Hematopoietic multipotent progenitor cell treated with erythropoietin and hydrocortisone succinate and interleukin-3 and kit ligand, for 17 days (in vitro differentiated cells): ENCODE measurements at regions not wholly inside any gene's neighbourhood (a gene's known extent, or its start where the extent isn't known, plus 50 kb on each side); places are given as distances from the start of the nearest gene placed in this dataset.
A peak's percentile ranks its signal among the peaks of the same experiment; 100 is the strongest.

Experiments
- DNase-seq: peaks from one replicate; pipeline ENCODE4 v3.0.0-alpha.2; 2015; ENCODE audit warnings: low spot score

DNA sequence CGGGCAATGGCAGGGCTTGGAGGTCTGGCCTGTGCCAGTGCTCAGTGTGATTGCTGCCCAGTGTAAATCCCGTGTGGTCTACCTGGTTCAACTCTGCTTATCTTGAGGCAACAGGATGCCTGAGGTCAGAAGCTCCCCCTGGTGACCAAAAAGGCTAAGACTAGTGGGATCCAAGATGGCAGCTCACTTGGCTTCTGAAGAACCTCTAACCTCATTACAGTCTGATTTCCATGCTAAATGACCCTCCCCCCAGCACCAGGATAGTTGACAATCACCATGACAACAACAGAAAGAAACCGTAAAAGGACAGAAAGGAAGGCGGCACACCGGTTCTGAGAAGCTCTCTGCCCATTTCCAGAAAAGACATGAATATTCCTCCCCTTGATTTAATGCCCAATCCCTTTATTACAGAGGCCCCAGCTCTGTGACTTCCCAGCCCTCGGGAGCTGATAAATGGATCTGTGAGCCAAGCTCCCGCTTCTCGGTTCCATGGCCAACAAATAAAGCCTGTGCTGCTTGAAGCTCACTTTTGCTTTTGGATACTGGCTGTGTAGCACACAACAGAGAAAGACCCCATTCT is 398.4 kb downstream of the CTTN start:
- DNase-seq = peak; percentile 5

GRCh38 chr11:70798296-70798695 is 400.0 kb downstream of the CTTN start:
- DNase-seq = no peak

- no peak for DNase-seq
These were observed 401.1 kb downstream of the CTTN start for GRCh38 chr11:70799386-70799785.

- DNase-seq = no peak
These were observed 403.9 kb downstream of the CTTN start for GRCh38 chr11:70802185-70802584.

DNA sequence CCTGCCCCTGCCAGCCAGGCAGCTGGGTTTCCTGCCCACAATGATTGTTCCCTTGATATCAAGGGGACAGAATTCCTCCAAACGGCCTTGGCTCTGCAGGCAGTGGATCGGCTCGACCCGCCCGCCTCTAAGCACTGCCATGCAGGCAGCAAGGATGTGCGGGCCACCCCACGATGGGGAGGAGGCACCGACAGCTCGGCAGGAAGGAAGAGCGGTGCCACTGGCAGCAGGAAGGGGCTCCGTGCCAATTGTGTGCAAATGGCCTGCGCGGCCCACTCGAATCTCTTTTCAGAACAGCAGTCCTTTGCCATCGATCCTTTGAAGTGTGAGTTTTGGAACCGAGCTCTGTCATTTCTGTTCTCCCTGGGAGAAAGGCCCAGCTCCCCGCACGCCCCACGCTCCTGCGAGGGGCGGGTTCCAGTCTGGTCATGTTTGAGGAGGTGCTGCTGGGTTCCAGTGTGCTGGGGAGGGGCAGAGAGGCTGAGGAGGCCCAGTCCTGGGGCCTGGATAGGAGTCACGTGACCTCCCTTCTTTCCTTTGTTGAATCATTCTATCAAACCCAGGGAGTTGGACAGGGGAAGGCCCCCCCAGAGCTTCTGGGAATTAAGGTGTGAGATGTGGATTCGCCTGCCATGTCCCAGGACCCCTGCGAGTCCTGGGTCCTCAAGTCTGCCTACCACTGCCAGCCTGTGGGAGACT is 406.0 kb downstream of the CTTN start:
- DNase-seq = no peak

DNA sequence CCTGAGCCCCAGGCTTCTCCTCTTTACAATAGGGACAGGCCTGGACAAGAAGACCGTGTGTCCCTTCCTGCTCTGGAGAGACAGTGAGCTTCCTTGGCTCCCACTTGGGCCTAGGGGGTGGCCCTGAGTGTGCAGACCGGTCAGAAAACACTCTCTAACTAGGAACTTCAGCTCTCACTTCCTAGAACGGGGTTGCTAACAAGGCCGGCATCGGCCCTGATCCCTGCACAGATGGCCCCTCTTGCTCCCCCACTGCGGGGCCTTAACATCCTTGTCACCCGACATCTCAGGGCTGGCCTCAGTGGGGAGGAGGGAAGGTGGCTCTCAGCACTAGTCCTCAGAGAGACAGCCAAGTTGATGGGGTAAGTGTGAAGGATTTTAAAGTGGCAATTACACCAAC is 406.9 kb downstream of the CTTN start:
- no peak for DNase-seq

DNA sequence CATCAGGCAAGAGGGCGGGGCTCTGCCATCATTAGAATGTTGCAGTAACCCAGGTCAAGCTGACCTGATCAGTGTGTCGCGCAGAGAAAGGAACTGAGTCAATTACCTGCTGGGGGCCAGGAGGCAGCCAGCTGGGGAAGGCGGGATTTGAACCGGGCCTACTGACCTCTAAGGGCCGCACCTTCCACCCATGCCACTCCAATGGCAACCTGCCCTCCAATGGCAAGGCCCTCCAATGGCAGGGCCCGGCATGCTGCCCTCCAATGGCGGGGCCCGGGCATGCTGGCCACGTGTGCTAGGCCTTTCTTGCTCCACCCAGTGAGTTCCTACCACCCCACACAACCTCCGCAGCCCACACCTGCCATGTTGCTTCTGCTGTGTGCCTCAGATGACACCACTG is 407.6 kb downstream of the CTTN start:
- no peak for DNase-seq

DNA sequence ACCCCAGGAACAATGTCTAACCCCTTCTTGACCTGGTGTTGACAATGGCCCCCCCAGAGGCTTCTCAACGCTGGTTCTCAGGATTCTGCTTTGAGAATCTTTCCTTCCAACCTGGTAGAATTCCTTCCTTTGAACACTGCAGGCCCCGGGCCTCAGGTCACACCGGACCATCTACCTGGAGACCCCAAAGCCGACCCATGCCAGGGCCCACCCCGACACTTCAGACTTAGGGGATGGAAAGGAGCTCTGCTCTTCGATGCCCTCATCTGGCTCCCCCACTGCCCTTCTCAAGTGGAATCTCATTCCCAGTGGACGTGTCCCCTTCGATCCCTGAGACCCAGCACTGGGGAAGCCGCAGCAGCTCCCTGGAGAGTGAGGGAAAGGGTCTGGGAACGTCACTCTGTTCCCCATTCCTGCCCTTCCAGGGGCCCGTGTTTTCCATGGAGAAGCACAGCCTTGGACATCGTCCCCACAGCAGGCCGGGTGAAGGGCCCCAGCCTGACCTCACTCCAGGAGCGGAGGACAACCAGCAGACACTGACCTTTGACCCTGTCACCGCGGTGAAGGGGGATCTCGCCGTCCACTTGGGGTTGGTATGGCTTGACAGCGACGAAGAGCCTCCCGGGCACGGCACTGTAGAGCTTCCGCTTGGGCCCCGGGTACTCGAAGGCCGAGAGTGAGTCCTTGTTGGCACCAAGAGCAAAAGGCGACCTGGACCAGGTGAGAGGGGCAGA is 408.3 kb downstream of the CTTN start:
- no peak for DNase-seq

- no peak for DNase-seq
These were observed 408.8 kb downstream of the CTTN start for GRCh38 chr11:70807195-70807543.

- DNase-seq = no peak
These were observed 410.5 kb downstream of the CTTN start for GRCh38 chr11:70808686-70809375.

- no peak for DNase-seq
These were observed 411.8 kb downstream of the CTTN start for GRCh38 chr11:70810133-70810532.

- no peak for DNase-seq
These were observed 412.4 kb downstream of the CTTN start for GRCh38 chr11:70810681-70811080.

- DNase-seq = no peak
These were observed 413.2 kb downstream of the CTTN start for GRCh38 chr11:70811483-70811882.

- no peak for DNase-seq
These were observed 413.6 kb downstream of the CTTN start for GRCh38 chr11:70811915-70812314.

GRCh38 chr11:70812472-70812871 is 414.1 kb downstream of the CTTN start:
- no peak for DNase-seq

- no peak for DNase-seq
These were observed 415.3 kb downstream of the CTTN start for GRCh38 chr11:70813651-70814050.

DNA sequence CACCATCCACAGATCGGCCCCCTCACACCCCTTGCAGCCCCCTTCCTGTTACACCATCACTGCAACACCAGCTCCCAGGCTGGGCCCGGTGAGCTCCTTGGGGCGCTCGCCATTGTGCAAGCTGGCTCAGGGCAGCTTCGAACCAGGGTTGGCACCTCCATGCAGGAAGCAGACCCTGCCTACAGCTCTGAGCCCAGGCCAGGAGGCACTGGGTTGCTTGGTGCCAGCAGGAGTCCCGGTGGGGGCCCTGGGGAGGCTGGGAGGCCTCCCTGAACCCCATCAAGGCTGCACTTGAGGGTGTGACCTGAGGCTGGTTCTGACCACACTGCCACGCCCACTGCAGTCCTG is 417.1 kb downstream of the CTTN start:
- no peak for DNase-seq

DNA sequence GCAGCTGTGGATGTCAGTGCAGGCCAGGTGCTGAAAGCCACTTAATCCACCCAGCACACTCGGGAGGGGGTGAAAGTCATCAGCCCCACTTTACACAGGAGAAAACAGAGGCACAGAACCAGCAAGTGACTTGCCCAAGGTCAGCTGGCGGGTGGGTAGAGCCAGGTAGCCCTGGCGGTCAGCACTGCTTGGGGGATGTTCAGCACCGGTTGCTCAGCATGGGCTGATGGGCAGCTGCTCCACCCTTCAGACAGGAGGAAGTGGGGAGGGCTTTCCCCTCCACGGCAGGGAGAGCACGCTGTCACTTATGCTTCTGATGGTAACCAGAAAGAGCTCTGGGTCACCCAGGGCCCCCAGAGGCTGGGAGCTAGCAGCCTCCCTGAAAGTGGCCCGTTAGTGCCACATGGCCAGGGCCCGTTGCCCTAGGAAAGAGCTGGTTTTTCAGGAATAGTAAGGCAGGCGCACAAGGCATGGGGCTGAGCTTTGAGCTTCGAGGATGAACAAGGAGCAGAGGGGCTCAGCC is 417.9 kb downstream of the CTTN start:
- DNase-seq = no peak

- no peak for DNase-seq
These were observed 420.0 kb downstream of the CTTN start for GRCh38 chr11:70818351-70818750.

DNA sequence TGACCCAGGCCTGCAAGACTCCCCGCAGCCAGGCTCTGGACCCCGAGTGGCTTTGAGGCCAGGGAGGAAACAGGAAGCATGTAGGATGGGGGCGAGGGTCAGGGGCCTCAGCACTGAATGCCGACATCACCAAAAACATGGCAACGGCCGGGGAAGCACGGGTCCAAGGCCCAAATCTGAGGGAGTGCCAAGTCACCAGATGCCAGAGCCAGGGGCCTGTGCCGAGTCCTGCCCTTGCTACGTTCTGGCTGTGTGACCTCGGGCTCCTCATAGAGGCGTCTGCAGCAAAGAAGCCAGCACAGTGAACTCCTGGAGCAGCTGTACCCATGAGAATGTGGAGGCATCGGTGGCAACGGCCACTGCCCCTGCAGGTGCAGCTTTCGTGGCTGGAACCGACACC is 420.7 kb downstream of the CTTN start:
- DNase-seq = no peak

GRCh38 chr11:70820311-70820710 is 422.0 kb downstream of the CTTN start:
- no peak for DNase-seq

DNA sequence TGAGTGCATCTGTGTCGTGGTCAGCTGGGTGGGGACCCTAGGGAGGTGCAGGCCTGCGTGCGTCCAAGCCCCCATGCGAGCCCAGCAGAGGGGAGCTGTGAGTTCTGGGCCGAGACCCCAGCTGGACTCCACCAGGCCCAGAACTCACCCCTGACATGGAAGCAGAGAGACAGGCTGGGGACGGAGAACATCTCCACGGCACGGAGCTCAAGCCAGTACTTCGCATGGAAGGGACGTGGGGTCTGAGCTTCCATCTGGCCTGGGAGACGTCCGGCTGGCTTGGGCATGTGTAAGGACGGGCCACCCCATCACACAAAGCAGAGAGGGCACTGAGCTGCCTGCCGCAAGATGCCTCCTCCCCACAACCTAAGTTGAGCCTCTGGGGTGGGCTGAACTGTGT is 422.4 kb downstream of the CTTN start:
- DNase-seq = no peak

DNA sequence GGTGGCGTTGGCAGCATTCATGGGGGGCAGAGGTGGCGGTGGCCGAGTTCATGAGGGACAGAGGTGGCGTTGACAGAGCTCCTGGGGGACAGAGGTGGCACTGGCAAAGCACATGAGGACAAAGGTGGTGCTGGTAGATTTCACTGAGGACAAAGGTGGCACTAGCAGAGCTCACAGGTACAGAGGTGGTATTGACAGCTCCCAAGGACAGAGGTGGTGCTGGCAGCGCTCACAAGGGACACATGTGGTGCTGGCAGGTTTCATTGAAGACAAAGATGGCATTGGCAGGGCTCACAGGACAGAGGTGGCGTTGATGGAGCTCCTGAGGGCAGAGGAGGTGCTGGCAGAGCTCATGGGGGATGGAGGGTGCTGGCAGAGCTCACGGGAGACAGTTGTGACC is 425.4 kb downstream of the CTTN start:
- no peak for DNase-seq
